ENCODE measurements at regions not wholly inside any gene's neighbourhood (a gene's known extent, or its start where the extent isn't known, plus 50 kb on each side); places are given as distances from the start of the nearest gene placed in this dataset.

DNA sequence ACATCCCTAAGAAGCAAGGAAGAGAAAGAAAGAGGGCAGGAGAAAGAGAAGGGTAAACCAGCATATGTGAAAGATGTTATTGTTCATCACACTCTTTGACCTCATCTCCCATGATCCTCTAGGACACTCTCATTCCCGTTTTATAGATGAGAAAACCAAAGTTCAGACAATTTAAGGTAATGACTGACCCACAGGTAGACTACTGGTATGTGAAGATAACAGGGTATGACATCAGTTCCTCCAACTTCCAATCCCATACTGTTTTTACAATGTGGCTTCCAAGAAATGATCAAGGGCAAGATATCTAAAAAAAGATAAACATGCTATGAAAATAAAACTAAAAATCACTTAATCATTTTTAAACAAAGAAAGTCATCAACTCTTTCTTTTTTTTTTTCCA, 95.2 kb upstream of the TNFSF4 start (continued):
- TF ChIP-seq, protein P1, sequence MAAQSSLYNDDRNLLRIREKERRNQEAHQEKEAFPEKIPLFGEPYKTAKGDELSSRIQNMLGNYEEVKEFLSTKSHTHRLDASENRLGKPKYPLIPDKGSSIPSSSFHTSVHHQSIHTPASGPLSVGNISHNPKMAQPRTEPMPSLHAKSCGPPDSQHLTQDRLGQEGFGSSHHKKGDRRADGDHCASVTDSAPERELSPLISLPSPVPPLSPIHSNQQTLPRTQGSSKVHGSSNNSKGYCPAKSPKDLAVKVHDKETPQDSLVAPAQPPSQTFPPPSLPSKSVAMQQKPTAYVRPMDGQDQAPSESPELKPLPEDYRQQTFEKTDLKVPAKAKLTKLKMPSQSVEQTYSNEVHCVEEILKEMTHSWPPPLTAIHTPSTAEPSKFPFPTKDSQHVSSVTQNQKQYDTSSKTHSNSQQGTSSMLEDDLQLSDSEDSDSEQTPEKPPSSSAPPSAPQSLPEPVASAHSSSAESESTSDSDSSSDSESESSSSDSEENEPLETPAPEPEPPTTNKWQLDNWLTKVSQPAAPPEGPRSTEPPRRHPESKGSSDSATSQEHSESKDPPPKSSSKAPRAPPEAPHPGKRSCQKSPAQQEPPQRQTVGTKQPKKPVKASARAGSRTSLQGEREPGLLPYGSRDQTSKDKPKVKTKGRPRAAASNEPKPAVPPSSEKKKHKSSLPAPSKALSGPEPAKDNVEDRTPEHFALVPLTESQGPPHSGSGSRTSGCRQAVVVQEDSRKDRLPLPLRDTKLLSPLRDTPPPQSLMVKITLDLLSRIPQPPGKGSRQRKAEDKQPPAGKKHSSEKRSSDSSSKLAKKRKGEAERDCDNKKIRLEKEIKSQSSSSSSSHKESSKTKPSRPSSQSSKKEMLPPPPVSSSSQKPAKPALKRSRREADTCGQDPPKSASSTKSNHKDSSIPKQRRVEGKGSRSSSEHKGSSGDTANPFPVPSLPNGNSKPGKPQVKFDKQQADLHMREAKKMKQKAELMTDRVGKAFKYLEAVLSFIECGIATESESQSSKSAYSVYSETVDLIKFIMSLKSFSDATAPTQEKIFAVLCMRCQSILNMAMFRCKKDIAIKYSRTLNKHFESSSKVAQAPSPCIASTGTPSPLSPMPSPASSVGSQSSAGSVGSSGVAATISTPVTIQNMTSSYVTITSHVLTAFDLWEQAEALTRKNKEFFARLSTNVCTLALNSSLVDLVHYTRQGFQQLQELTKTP (IDR thresholded peaks at IDR 0.05; ENCODE audit: low read depth in 1 of 2, partially characterized antibody in 2 of 2): no peak
- TF ChIP-seq STAT5A (IDR thresholded peaks at IDR 0.05; ENCODE audit: borderline replicate concordance, low read length) (peak; percentile 57), CBFB (CRISPR knock-in tag; IDR thresholded peaks at IDR 0.05) (no peak), ZNF41 (CRISPR knock-in tag; conservative IDR thresholded peaks at IDR 0.05) (0 out of 2 replicates have a peak, but pooled peaks have one; percentile 33), ZNF583 (CRISPR knock-in tag; IDR thresholded peaks at IDR 0.05) (no peak), MCM7 (IDR thresholded peaks at IDR 0.05) (no peak), ZEB2 (IDR thresholded peaks at IDR 0.05) (peak; percentile 94), SMARCA4 (IDR thresholded peaks at IDR 0.05) (peak; percentile 28; the same call in 1 of the 2 replicates), ZNF239 (CRISPR knock-in tag; IDR thresholded peaks at IDR 0.05) (peak; percentile 10; the same call in 1 of the 2 replicates), CXXC5 (CRISPR knock-in tag; IDR thresholded peaks at IDR 0.05) (0 out of 2 replicates have a peak, but pooled peaks have one; percentile 45), DMBX1 (CRISPR knock-in tag; IDR thresholded peaks at IDR 0.05; ENCODE audit: borderline replicate concordance) (peak; percentile 78)
- TF ChIP-seq, protein P2, sequence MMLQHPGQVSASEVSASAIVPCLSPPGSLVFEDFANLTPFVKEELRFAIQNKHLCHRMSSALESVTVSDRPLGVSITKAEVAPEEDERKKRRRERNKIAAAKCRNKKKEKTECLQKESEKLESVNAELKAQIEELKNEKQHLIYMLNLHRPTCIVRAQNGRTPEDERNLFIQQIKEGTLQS (IDR thresholded peaks at IDR 0.05): peak; percentile 77
- TF ChIP-seq, protein P2 (CRISPR knock-in tag; conservative IDR thresholded peaks at IDR 0.05): no peak
- TF ChIP-seq, protein P3, sequence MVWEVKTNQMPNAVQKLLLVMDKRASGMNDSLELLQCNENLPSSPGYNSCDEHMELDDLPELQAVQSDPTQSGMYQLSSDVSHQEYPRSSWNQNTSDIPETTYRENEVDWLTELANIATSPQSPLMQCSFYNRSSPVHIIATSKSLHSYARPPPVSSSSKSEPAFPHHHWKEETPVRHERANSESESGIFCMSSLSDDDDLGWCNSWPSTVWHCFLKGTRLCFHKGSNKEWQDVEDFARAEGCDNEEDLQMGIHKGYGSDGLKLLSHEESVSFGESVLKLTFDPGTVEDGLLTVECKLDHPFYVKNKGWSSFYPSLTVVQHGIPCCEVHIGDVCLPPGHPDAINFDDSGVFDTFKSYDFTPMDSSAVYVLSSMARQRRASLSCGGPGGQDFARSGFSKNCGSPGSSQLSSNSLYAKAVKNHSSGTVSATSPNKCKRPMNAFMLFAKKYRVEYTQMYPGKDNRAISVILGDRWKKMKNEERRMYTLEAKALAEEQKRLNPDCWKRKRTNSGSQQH (CRISPR knock-in tag; IDR thresholded peaks at IDR 0.05): 0 out of 2 replicates have a peak, but pooled peaks have one; percentile 39
- TF ChIP-seq, protein P4, sequence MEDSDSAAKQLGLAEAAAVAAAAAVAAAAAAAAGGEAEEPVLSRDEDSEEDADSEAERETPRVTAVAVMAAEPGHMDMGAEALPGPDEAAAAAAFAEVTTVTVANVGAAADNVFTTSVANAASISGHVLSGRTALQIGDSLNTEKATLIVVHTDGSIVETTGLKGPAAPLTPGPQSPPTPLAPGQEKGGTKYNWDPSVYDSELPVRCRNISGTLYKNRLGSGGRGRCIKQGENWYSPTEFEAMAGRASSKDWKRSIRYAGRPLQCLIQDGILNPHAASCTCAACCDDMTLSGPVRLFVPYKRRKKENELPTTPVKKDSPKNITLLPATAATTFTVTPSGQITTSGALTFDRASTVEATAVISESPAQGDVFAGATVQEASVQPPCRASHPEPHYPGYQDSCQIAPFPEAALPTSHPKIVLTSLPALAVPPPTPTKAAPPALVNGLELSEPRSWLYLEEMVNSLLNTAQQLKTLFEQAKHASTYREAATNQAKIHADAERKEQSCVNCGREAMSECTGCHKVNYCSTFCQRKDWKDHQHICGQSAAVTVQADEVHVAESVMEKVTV (CRISPR knock-in tag; IDR thresholded peaks at IDR 0.05): no peak
